Activated B cell treated with CpG ODN at 0.5 μM for 24 hours (primary cell): ENCODE measurements at regions not wholly inside any gene's neighbourhood (a gene's known extent, or its start where the extent isn't known, plus 50 kb on each side); places are given as distances from the start of the nearest gene placed in this dataset.

ENCODE experiments used
- ATAC-seq: fragments of 200-7000 bp; cut with Tn5 transposase; one replicate; pipeline ENCODE4 v1.10.0; 2021; ENCODE audit warnings: low read depth, mild to moderate bottlenecking, moderate library complexity
- CTCF ChIA-PET: fragments of 350-600 bp; sonication (Branson Sonifier 250); formaldehyde crosslinking; loops from one replicate; lab custom pipeline; 2021; ENCODE audit warnings: antibody characterized with exemption; lab: Charles Lee
- POLR2A ChIA-PET: fragments of 350-600 bp; sonication (Branson Sonifier 250); formaldehyde crosslinking; loops from one replicate; lab custom pipeline; 2021; ENCODE audit warnings: antibody characterized with exemption; lab: Charles Lee
- DNase-seq: peaks from one replicate; pipeline ENCODE4 v3.0.0; 2022
- H3K27ac Mint-ChIP-seq: one replicate; pipeline ENCODE4 v1.8.0; 2020; ENCODE audit warnings: mixed read lengths
- H3K27me3 Mint-ChIP-seq: one replicate; pipeline ENCODE4 v1.8.0; 2021; ENCODE audit warnings: mixed read lengths
- H3K36me3 Mint-ChIP-seq: one replicate; pipeline ENCODE4 v1.8.0; 2021; ENCODE audit warnings: low read depth, mixed read lengths
- H3K4me1 Mint-ChIP-seq: one replicate; pipeline ENCODE4 v1.8.0; 2021; ENCODE audit warnings: mixed read lengths
- H3K4me3 Mint-ChIP-seq: one replicate; pipeline ENCODE4 v1.8.0; 2020; ENCODE audit warnings: mild to moderate bottlenecking, mixed read lengths
- H3K9me3 Mint-ChIP-seq: one replicate; pipeline ENCODE4 v1.8.0; 2020; ENCODE audit warnings: mixed read lengths
- intact Hi-C: fragments of 100-400 bp; cut with micrococcal nuclease; formaldehyde crosslinking; loops from one replicate; pipeline ENCODE4 v1.15.1; 2024
- TF ChIP-seq, protein P1 (sequence below): fragments of 200-600 bp; IDR thresholded peaks from one replicate; pipeline ENCODE4 v1.8.0; 2022; ENCODE audit warnings: antibody characterized with exemption, mild to moderate bottlenecking

DNA sequence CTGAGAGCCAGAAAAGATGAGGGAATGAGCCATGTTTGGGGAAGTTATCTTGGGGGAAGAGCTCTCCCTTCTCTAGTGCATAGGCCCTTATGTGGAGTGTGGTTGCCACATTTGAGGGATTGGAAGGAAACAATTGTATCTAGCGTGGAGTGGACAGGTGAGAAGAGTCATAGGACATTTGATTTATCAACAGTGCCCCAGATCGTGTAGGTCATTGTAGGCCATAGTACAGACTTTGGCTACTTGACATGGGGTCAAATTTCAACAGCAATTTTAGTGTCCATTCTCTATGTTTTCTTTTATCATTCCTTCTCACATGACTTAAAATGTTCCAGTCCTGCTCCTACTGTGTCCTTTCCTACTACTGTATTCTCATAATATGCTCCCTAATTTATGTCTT lies 1182.8 kb downstream of the SORCS1 start:
- no peak for ATAC-seq
- TF ChIP-seq, protein P1, sequence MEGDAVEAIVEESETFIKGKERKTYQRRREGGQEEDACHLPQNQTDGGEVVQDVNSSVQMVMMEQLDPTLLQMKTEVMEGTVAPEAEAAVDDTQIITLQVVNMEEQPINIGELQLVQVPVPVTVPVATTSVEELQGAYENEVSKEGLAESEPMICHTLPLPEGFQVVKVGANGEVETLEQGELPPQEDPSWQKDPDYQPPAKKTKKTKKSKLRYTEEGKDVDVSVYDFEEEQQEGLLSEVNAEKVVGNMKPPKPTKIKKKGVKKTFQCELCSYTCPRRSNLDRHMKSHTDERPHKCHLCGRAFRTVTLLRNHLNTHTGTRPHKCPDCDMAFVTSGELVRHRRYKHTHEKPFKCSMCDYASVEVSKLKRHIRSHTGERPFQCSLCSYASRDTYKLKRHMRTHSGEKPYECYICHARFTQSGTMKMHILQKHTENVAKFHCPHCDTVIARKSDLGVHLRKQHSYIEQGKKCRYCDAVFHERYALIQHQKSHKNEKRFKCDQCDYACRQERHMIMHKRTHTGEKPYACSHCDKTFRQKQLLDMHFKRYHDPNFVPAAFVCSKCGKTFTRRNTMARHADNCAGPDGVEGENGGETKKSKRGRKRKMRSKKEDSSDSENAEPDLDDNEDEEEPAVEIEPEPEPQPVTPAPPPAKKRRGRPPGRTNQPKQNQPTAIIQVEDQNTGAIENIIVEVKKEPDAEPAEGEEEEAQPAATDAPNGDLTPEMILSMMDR: no peak
- DNase-seq: no peak
- H3K36me3 Mint-ChIP-seq: no peaks in the 10 kb centered on the region
- H3K9me3 Mint-ChIP-seq: peaks cover 4% of the 10 kb centered on the region
- H3K4me3 Mint-ChIP-seq: no peak overlapping the region
- H3K4me1 Mint-ChIP-seq: no peaks in the 10 kb centered on the region
- ChIA-PET CTCF (no interaction called here), POLR2A (no interaction called here)
- no peaks in the 10 kb centered on the region for H3K27me3 Mint-ChIP-seq
- H3K27ac Mint-ChIP-seq: no peak overlapping the region
- intact Hi-C loops: no loop called here

GRCh38 chr10:105974803-105975456 lies 1189.6 kb downstream of the SORCS1 start:
- CTCF ChIA-PET: no interaction called here
- Mint-ChIP-seq H3K9me3 (peaks cover 6% of the 10 kb centered on the region), H3K4me1 (no peaks in the 10 kb centered on the region), H3K36me3 (no peaks in the 10 kb centered on the region), H3K27me3 (no peaks in the 10 kb centered on the region), H3K27ac (no peak overlapping the region), H3K4me3 (no peak overlapping the region)
- ATAC-seq (no peak), DNase-seq (no peak)
- POLR2A ChIA-PET: no interaction called here
- TF ChIP-seq, protein P1: no peak
- intact Hi-C loops: no loop called here

- ChIA-PET POLR2A (no interaction called here), CTCF (no interaction called here)
- Mint-ChIP-seq H3K27me3 (no peaks in the 10 kb centered on the region), H3K4me3 (no peak overlapping the region), H3K36me3 (no peaks in the 10 kb centered on the region), H3K27ac (no peak overlapping the region), H3K9me3 (peaks cover 6% of the 10 kb centered on the region), H3K4me1 (no peaks in the 10 kb centered on the region)
- DNase-seq: no peak
- TF ChIP-seq, protein P1: no peak
- intact Hi-C loops: no loop called here
- no peak for ATAC-seq
Measured at GRCh38 chr10:105973902-105974301, 1190.6 kb downstream of the SORCS1 start.

DNA sequence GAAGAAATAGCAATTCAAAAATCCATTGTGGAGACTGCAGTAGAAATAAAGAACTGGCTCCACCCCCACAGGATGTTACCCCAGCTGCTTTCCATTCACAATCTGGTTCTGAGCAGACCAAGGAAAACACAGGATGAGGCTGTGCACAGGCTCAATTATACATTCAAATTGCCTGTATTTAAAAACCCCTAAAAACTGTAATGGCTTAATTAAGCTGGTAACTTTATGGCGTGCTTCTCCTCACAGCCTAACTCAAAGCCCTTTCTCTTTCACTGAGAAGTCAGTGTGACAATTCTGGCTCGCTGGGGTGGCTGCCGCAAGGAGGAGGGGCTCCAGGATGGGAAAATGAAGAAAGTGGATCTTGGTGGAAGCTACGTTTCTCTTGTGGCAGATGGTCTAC lies 1191.1 kb downstream of the SORCS1 start:
- no peaks in the 10 kb centered on the region for H3K27me3 Mint-ChIP-seq
- no peak overlapping the region for H3K27ac Mint-ChIP-seq
- H3K4me1 Mint-ChIP-seq: no peaks in the 10 kb centered on the region
- DNase-seq (no peak), ATAC-seq (no peak)
- ChIA-PET POLR2A (no interaction called here), CTCF (no interaction called here)
- H3K9me3 Mint-ChIP-seq: peaks cover 2% of the 10 kb centered on the region
- H3K36me3 Mint-ChIP-seq: no peaks in the 10 kb centered on the region
- TF ChIP-seq, protein P1: no peak
- intact Hi-C loops: no loop called here
- no peak overlapping the region for H3K4me3 Mint-ChIP-seq

GRCh38 chr10:105971460-105971859 lies 1193.0 kb downstream of the SORCS1 start:
- Mint-ChIP-seq H3K4me3 (no peak overlapping the region), H3K4me1 (no peaks in the 10 kb centered on the region), H3K27ac (no peak overlapping the region), H3K27me3 (no peaks in the 10 kb centered on the region), H3K36me3 (no peaks in the 10 kb centered on the region), H3K9me3 (peaks cover 2% of the 10 kb centered on the region)
- TF ChIP-seq, protein P1: no peak
- ChIA-PET CTCF (interaction anchor here (1.4 kb wide), 1 partner anchor 21 kb away, joined by 3 read pairs; no protein-coding TSS in a partner anchor), POLR2A (no interaction called here)
- ATAC-seq (no peak), DNase-seq (no peak)
- intact Hi-C loops: no loop called here
